GM19193 (cell line): ENCODE measurements at regions not wholly inside any gene's neighbourhood (a gene's known extent, or its start where the extent isn't known, plus 50 kb on each side); places are given as distances from the start of the nearest gene placed in this dataset.

ENCODE experiments used
- POLR2A ChIP-seq: IDR thresholded peaks from 4 replicates; pipeline ENCODE4 v1.6.1; 2011; ENCODE audit not compliant: insufficient read depth, insufficient read length; ENCODE audit errors: extremely low read depth

- no peak for TF ChIP-seq POLR2A
Observed at GRCh38 chr6:14258695-14259593, 141.4 kb downstream of the CD83 start.

GRCh38 chr6:14259594-14260152, 142.1 kb downstream of the CD83 start:
- TF ChIP-seq POLR2A: no peak

GRCh38 chr6:14260839-14261238, 143.3 kb downstream of the CD83 start:
- TF ChIP-seq POLR2A: no peak

- no peak for TF ChIP-seq POLR2A
Observed at GRCh38 chr6:14263881-14264424, 146.4 kb downstream of the CD83 start.

- TF ChIP-seq POLR2A: no peak
Observed at GRCh38 chr6:14265049-14266021, 147.8 kb downstream of the CD83 start.

GRCh38 chr6:14266266-14266665, 148.7 kb downstream of the CD83 start:
- TF ChIP-seq POLR2A: no peak

GRCh38 chr6:14267885-14268660, 150.5 kb downstream of the CD83 start:
- TF ChIP-seq POLR2A: no peak

- TF ChIP-seq POLR2A: no peak
Observed at GRCh38 chr6:14269436-14269835, 151.9 kb downstream of the CD83 start.

GRCh38 chr6:14270142-14270893, 152.7 kb downstream of the CD83 start:
- TF ChIP-seq POLR2A: no peak

GRCh38 chr6:14270925-14271788, 153.6 kb downstream of the CD83 start:
- TF ChIP-seq POLR2A: no peak

GRCh38 chr6:14271789-14272736, 154.5 kb downstream of the CD83 start:
- TF ChIP-seq POLR2A: no peak

- TF ChIP-seq POLR2A: no peak
Observed at GRCh38 chr6:14272737-14273085, 155.1 kb downstream of the CD83 start.
